Kidney (tissue), 13 donors: ENCODE measurements at regions not wholly inside any gene's neighbourhood (a gene's known extent, or its start where the extent isn't known, plus 50 kb on each side); places are given as distances from the start of the nearest gene placed in this dataset.

Experiments
- DNase-seq, 5 donors: peaks; one replicate each; pipeline ENCODE4 v3.0.0-alpha.2; 2013 to 2020
- FAIRE-seq: peaks from 2 replicates; lab custom pipeline; 2012; peaks lifted over from hg19 to GRCh38; lab: Jason Lieb, UNC
- H3K27ac ChIP-seq, 2 donors: one replicate each; pipeline ENCODE4 v1.7.0; 2013; ENCODE audit warnings: low read depth in 2 of 2, low read length in 2 of 2, inconsistent platforms in 1 of 2
- H3K27me3 ChIP-seq: one replicate; pipeline ENCODE4 v1.7.1; 2013; ENCODE audit warnings: low read length, inconsistent platforms; ENCODE audit not compliant: control insufficient read depth, insufficient read depth
- H3K36me3 ChIP-seq, 3 donors: one replicate each; pipeline versions ENCODE4 v1.7.0 to v1.7.1; 2013; ENCODE audit warnings: low read length in 3 of 3, control low read depth in 1 of 3, inconsistent platforms in 1 of 3; ENCODE audit not compliant: insufficient read depth in 3 of 3, control insufficient read depth in 2 of 3
- H3K4me1 ChIP-seq, 3 donors: one replicate each; pipeline versions ENCODE4 v1.7.0 to v1.7.1; 2013; ENCODE audit warnings: low read length in 3 of 3, inconsistent platforms in 1 of 3, low read depth in 1 of 3; ENCODE audit not compliant: control insufficient read depth in 2 of 3, insufficient read depth in 2 of 3
- H3K4me3 ChIP-seq, 3 donors: one replicate each; pipeline versions ENCODE4 v1.7.0 to v1.8.1; 2013; ENCODE audit warnings: low read length in 3 of 3, control low read depth in 1 of 3, inconsistent platforms in 1 of 3
- H3K9ac ChIP-seq, 3 donors: one replicate each; pipeline versions ENCODE4 v1.7.0 to v1.7.1; 2013; ENCODE audit warnings: low read length in 3 of 3, control low read depth in 1 of 3, inconsistent platforms in 1 of 3
- H3K9me3 ChIP-seq, 3 donors: one replicate each; pipeline versions ENCODE4 v1.7.0 to v1.7.1; 2013; ENCODE audit warnings: low read length in 3 of 3, control low read depth in 1 of 3, inconsistent platforms in 1 of 3; ENCODE audit not compliant: control insufficient read depth in 2 of 3, insufficient read depth in 1 of 3
- intact Hi-C: fragments of 100-400 bp; cut with DNase I; formaldehyde crosslinking; loops from one replicate; pipeline ENCODE4 v1.11.1; 2022
- TF ChIP-seq, protein P1 (sequence below): IDR thresholded peaks from 3 replicates; pipeline ENCODE4 v1.5.1; 2012; ENCODE audit warnings: mild to moderate bottlenecking, moderate library complexity, borderline replicate concordance; ENCODE audit not compliant: insufficient read depth; ENCODE audit errors: extremely low read depth
- donor health status: control.
- donor health status: control.
- donor health status: control.
- donor health status: control.
- donor health status: control.
- donor health status: DM: yes; HTN: yes; CAD: no.
- donor health status: Normal renal cell carcinoma (clear cell type).

DNA sequence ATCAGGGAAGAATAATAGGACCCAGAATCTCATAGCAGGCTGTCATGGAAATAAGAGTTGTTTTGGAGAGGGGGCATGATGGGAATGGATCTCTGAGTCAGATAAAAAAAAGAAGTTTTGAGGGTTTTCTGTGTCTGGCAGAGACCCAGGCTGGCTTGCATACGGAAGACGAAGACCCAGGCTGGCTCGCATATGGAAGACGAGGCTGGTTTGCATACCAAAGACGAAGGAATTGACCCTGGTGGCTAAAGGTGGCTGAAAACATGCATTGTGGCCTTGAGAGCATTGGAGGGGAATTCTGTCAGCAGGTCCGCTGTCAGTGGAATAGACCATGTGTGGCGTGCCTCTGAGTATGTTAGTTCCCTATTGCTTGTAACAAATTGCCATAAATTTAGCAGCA lies 335.1 kb downstream of the BTBD3 start:
- no peak overlapping the region for H3K27ac ChIP-seq
- no peak for FAIRE-seq
- intact Hi-C loops: no loop called here

DNA sequence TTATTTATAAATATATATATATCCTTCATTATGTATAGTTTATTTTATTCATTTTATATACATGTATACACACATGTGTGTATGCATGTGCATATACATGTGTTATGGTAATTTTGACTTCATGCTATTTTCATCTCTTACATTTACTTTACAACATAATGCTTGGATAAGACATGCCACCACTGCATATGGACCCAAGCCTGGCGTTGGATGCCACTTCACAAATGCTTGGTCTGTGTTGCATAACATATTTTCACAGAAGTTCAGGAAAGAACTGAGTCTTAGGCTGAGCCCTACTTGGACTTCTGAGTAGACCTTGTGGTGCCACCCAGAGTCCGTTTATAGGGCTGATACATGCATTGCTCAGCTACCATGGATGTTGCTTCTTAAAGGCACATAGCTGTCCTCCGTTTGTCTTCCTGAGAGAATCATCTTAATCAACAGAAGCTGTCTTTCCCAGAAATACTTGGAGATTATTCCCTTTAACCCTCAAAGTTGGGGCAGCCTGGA lies 337.8 kb downstream of the BTBD3 start:
- Histone ChIP-seq H3K27me3 (no peaks in the 10 kb centered on the region), H3K36me3 (no peaks in the 10 kb centered on the region), H3K27ac (no peak overlapping the region), H3K9ac (no peak overlapping the region), H3K4me3 (no peak overlapping the region), H3K9me3 (no peaks in the 10 kb centered on the region), H3K4me1 (no peaks in the 10 kb centered on the region)
- intact Hi-C loops: no loop called here
- TF ChIP-seq, protein P1, sequence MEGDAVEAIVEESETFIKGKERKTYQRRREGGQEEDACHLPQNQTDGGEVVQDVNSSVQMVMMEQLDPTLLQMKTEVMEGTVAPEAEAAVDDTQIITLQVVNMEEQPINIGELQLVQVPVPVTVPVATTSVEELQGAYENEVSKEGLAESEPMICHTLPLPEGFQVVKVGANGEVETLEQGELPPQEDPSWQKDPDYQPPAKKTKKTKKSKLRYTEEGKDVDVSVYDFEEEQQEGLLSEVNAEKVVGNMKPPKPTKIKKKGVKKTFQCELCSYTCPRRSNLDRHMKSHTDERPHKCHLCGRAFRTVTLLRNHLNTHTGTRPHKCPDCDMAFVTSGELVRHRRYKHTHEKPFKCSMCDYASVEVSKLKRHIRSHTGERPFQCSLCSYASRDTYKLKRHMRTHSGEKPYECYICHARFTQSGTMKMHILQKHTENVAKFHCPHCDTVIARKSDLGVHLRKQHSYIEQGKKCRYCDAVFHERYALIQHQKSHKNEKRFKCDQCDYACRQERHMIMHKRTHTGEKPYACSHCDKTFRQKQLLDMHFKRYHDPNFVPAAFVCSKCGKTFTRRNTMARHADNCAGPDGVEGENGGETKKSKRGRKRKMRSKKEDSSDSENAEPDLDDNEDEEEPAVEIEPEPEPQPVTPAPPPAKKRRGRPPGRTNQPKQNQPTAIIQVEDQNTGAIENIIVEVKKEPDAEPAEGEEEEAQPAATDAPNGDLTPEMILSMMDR: no peak
- no peak for FAIRE-seq
- no peak for DNase-seq

More for the DNA sequence above, 335.1 kb downstream of the BTBD3 start:
- Histone ChIP-seq H3K9ac (no peak overlapping the region), H3K4me3 (no peak overlapping the region), H3K36me3 (no peaks in the 10 kb centered on the region), H3K9me3 (no peaks in the 10 kb centered on the region), H3K4me1 (no peaks in the 10 kb centered on the region), H3K27me3 (no peaks in the 10 kb centered on the region)
- no peak for DNase-seq
- TF ChIP-seq, protein P1: no peak

DNA sequence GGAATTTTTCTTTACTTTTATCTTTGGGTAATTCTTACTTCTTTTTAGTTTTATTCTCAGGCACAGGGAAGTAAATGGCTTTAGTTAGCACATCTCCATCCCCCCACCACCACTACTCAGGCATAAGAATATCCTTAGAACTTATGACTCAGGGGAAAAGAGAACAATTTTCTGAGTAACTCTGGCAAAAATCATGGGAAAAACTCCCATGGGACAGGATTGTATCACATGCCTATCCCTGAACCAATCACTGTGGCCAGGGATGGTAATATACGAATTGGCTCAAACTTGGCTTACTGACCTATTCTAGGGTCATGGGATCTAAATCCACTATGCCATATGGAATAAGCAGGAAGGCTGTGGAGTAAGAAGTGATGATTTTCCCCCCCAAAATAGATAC lies 339.1 kb downstream of the BTBD3 start:
- TF ChIP-seq, protein P1: no peak
- Histone ChIP-seq H3K9ac (no peak overlapping the region), H3K4me3 (no peak overlapping the region), H3K27me3 (no peaks in the 10 kb centered on the region), H3K4me1 (no peaks in the 10 kb centered on the region), H3K36me3 (no peaks in the 10 kb centered on the region), H3K9me3 (no peaks in the 10 kb centered on the region), H3K27ac (no peak overlapping the region)
- DNase-seq: no peak
- FAIRE-seq: no peak
- intact Hi-C loops: no loop called here

DNA sequence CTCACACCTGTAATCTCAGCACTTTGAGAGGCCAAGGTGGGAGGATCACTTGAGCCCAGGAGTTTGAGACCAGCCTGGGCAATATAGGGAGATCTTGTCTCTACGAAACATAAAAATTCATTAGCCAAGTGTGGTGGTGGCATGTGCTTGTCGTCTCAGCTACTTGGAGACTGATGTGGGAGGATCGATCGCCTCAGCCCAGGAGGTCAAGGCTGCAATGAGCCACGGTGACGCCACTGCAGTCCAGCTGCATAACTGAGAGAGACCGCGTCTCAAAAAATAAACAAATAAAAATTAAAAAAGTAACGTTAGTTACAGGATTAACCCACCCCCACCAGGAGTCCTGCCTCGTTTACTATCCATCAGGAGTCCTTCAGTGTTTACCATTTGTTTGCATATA lies 345.1 kb downstream of the BTBD3 start:
- Histone ChIP-seq H3K36me3 (no peaks in the 10 kb centered on the region), H3K9ac (no peak overlapping the region), H3K4me1 (no peaks in the 10 kb centered on the region), H3K27ac (no peak overlapping the region), H3K4me3 (no peak overlapping the region), H3K9me3 (no peaks in the 10 kb centered on the region), H3K27me3 (no peaks in the 10 kb centered on the region)
- no peak for DNase-seq
- TF ChIP-seq, protein P1: no peak
- no peak for FAIRE-seq
- intact Hi-C loops: no loop called here
